ENCODE measurements at regions not wholly inside any gene's neighbourhood (a gene's known extent, or its start where the extent isn't known, plus 50 kb on each side); places are given as distances from the start of the nearest gene placed in this dataset.

GRCh38 chrX:63919081-63919480, 134.1 kb upstream of the ARHGEF9 start:
- DNase-seq (no peak), ATAC-seq (no peak)
- Histone ChIP-seq H3K4me1 (no peaks in the 10 kb centered on the region), H3K9me3 (no peaks in the 10 kb centered on the region), H3K4me3 (no peak overlapping the region), H3K36me3 (no peaks in the 10 kb centered on the region), H3K27ac (no peak overlapping the region), H3K27me3 (no peaks in the 10 kb centered on the region)
- TF ChIP-seq, protein P1, sequence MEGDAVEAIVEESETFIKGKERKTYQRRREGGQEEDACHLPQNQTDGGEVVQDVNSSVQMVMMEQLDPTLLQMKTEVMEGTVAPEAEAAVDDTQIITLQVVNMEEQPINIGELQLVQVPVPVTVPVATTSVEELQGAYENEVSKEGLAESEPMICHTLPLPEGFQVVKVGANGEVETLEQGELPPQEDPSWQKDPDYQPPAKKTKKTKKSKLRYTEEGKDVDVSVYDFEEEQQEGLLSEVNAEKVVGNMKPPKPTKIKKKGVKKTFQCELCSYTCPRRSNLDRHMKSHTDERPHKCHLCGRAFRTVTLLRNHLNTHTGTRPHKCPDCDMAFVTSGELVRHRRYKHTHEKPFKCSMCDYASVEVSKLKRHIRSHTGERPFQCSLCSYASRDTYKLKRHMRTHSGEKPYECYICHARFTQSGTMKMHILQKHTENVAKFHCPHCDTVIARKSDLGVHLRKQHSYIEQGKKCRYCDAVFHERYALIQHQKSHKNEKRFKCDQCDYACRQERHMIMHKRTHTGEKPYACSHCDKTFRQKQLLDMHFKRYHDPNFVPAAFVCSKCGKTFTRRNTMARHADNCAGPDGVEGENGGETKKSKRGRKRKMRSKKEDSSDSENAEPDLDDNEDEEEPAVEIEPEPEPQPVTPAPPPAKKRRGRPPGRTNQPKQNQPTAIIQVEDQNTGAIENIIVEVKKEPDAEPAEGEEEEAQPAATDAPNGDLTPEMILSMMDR (IDR thresholded peaks at IDR 0.05), result no peak
- intact Hi-C loops (cut with DNase I), result no loop called here

DNA sequence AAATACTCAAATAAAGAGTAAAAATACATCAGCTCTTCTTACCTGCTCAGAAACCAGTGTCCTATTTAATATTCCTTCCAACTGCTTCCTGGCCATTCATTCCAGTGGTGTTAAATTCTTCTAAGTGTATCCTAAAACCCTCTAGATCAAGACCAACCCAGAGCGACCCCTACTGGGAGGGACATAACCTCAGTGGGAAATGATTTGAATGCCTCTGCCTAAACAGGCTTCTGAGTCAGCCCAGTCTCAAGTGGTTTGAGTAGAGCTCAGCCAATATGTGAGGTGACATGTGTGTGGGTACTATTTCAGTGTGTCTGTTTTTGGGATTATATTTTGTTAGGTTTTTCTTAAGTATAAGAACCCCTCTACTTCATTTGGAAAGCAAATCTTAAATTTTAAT, 133.6 kb upstream of the ARHGEF9 start:
- H3K9me3 ChIP-seq, result no peaks in the 10 kb centered on the region
- H3K27ac ChIP-seq, result no peak overlapping the region
- no peaks in the 10 kb centered on the region for H3K27me3 ChIP-seq
- DNase-seq (no peak), ATAC-seq (peak; percentile 52)
- intact Hi-C loops (cut with DNase I), result no loop called here
- no peaks in the 10 kb centered on the region for H3K4me1 ChIP-seq
- TF ChIP-seq, protein P1 (IDR thresholded peaks at IDR 0.05), result no peak
- H3K4me3 ChIP-seq, result no peak overlapping the region
- no peaks in the 10 kb centered on the region for H3K36me3 ChIP-seq

DNA sequence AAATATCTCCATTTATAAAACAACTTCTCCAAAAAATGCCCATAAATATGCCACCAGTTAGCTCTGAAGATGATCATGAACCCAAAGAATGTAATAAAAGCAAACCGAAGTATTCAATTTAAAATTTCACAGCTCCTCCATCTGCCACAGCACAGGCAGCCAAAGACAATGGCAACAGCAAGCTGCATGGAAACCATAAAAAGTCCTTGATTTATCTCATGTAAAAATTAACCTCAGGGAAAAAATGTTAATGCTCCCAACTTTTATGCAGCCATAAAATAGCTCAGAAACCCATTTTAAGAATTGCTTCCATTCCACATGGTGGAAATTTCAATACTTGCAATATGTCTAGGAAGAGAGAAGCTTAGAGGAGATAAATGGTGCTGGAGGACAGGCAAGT, 132.3 kb upstream of the ARHGEF9 start:
- intact Hi-C loops (cut with DNase I), result no loop called here
- no peak for ATAC-seq
- no peaks in the 10 kb centered on the region for H3K4me1 ChIP-seq

GRCh38 chrX:63913719-63914118, 128.7 kb upstream of the ARHGEF9 start:
- TF ChIP-seq, protein P1 (IDR thresholded peaks at IDR 0.05), result no peak

More for the DNA sequence above, 132.3 kb upstream of the ARHGEF9 start:
- Histone ChIP-seq H3K27me3 (no peaks in the 10 kb centered on the region), H3K4me3 (no peak overlapping the region), H3K9me3 (no peaks in the 10 kb centered on the region), H3K27ac (no peak overlapping the region), H3K36me3 (no peaks in the 10 kb centered on the region)
- DNase-seq, result no peak
- TF ChIP-seq, protein P1 (IDR thresholded peaks at IDR 0.05), result no peak

DNA sequence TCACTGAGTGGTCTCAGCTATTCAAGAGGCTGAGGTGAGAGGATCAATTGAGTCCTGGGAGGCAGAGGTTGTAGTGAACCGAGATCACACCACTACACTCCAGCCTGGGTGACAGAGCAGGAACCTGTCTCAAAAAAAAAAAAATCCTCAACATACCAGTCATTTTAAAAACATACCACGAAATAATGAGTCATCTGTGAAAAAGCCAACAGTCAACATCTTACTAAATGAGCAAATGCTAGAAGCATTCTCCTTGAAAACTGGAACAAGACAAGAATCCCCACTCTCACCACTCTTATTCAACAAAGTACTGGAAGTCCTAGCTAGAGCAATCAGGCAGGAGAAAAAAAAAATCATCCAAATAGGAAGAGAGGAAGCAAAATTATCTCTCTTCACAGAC, 104.0 kb upstream of the ARHGEF9 start:
- Histone ChIP-seq H3K27me3 (no peaks in the 10 kb centered on the region), H3K4me3 (no peak overlapping the region), H3K4me1 (no peaks in the 10 kb centered on the region), H3K36me3 (no peaks in the 10 kb centered on the region), H3K27ac (no peak overlapping the region), H3K9me3 (no peaks in the 10 kb centered on the region)
- no peak for ATAC-seq
- TF ChIP-seq, protein P1 (IDR thresholded peaks at IDR 0.05), result no peak
- intact Hi-C loops (cut with DNase I), result no loop called here
- DNase-seq, result no peak

More at GRCh38 chrX:63913719-63914118, 128.7 kb upstream of the ARHGEF9 start:
- Histone ChIP-seq H3K4me3 (no peak overlapping the region), H3K4me1 (no peaks in the 10 kb centered on the region), H3K36me3 (no peaks in the 10 kb centered on the region), H3K27ac (no peak overlapping the region), H3K27me3 (no peaks in the 10 kb centered on the region), H3K9me3 (no peaks in the 10 kb centered on the region)
- intact Hi-C loops (cut with DNase I), result no loop called here
- DNase-seq (no peak), ATAC-seq (no peak)

Data from upper lobe of right lung (tissue), 1 donor.